ENCODE measurements at regions not wholly inside any gene's neighbourhood (a gene's known extent, or its start where the extent isn't known, plus 50 kb on each side); places are given as distances from the start of the nearest gene placed in this dataset.

GRCh38 chr10:10923029-10923651, 94.5 kb upstream of the CELF2 start:
- H3K9me3 ChIP-seq (replicated peaks; ENCODE audit: control insufficient read depth, insufficient read depth, low read length) = no peaks in the 10 kb centered on the region
- H3K27ac ChIP-seq (ENCODE audit: insufficient read depth, low read depth, low read length) = no peak overlapping the region
- no peak overlapping the region for H2AFZ ChIP-seq (ENCODE audit: low read depth, low read length)
- dilution Hi-C loops (cut with MboI; ENCODE audit: extremely low pct_ligation_motif_present, low sequenced_read_pairs) = no loop called here
- no peaks in the 10 kb centered on the region for H3K79me2 ChIP-seq (ENCODE audit: control insufficient read depth, insufficient read depth, low read length)
- no peak overlapping the region for H3K9ac ChIP-seq (replicated peaks; ENCODE audit: extremely low read depth, insufficient read depth, low read length)
- H3K4me2 ChIP-seq (ENCODE audit: insufficient read depth, low read length) = no peak overlapping the region
- FAIRE-seq (no peak), DNase-seq (ENCODE audit: low read depth, low spot score) (no peak)
- H3K4me3 ChIP-seq (replicated peaks in 1 of 3; ENCODE audit: insufficient read depth in 1 of 3, low read depth in 1 of 3, low read length in 3 of 3) = no peak overlapping the region
- intact Hi-C loops (cut with micrococcal nuclease) = no loop called here
- CTCF ChIA-PET = no interaction called here
- H3K36me3 ChIP-seq (ENCODE audit: control insufficient read depth in 2 of 2, extremely low read depth in 1 of 2, insufficient read depth in 2 of 2, low read length in 2 of 2) = no peaks in the 10 kb centered on the region
- no peaks in the 10 kb centered on the region for H3K27me3 ChIP-seq (ENCODE audit: control insufficient read depth in 2 of 2, insufficient read depth in 2 of 2, low read length in 2 of 2)
- H3K4me1 ChIP-seq (ENCODE audit: control insufficient read depth, extremely low read depth, insufficient read depth, low read length) = no peaks in the 10 kb centered on the region
- TF ChIP-seq MAX (IDR thresholded peaks at IDR 0.05; ENCODE audit: insufficient read depth, insufficient read length) (no peak), MYC (IDR thresholded peaks at IDR 0.05; ENCODE audit: low read depth, low read length) (no peak), GATA2 (IDR thresholded peaks at IDR 0.05; ENCODE audit: insufficient read depth, insufficient read length, low read depth, low read length) (no peak), JUN (IDR thresholded peaks at IDR 0.05; ENCODE audit: borderline replicate concordance, insufficient read depth, insufficient read length, low read depth) (no peak), POLR2AphosphoS5 (IDR thresholded peaks at IDR 0.05; ENCODE audit: insufficient read depth, low read depth, low read length) (no peak), POLR2A (IDR thresholded peaks at IDR 0.05; ENCODE audit: low read depth, low read length) (no peak), EZH2 (IDR thresholded peaks at IDR 0.05; ENCODE audit: borderline replicate concordance, low read depth, low read length, severe bottlenecking) (no peak), FOS (IDR thresholded peaks at IDR 0.05; ENCODE audit: borderline replicate concordance, insufficient read depth, low read length) (no peak), CTCF (IDR thresholded peaks at IDR 0.05; ENCODE audit: extremely low read depth in 1 of 2, insufficient read depth in 1 of 2, low read depth in 1 of 2, low read length in 2 of 2) (no peak)
- POLR2A ChIA-PET = no interaction called here
- H4K20me1 ChIP-seq (replicated peaks; ENCODE audit: control insufficient read depth, extremely low read depth, insufficient read depth, low read length) = no peaks in the 10 kb centered on the region
- no TSS peak for BruUV-seq (replicated peaks)
- no peaks in the 10 kb centered on the region for H3K9me1 ChIP-seq (replicated peaks; ENCODE audit: control insufficient read depth, extremely low read depth, insufficient read depth, low read length)

All from endothelial cell of umbilical vein (primary cell).